ENCODE measurements at regions not wholly inside any gene's neighbourhood (a gene's known extent, or its start where the extent isn't known, plus 50 kb on each side); places are given as distances from the start of the nearest gene placed in this dataset.

DNA sequence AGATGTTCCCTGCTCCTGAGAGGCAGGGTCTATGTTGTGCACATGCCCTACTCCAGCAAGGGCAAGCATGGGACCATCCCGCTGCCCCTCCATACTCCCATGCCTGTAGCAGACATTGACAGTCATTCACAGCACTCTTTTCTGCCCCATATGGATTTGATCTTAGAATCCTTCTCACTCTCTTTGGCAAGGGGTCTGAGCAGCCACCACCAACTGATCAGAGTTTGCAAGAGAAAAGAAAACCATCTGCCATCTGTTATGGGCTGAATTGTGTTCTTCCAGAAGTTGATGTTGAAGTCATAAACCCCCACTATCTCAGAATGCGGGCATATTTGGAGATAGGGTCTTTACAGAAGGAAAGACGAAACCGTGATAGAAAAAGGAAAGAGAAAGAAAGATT, 315.1 kb upstream of the CLINT1 start:
- H3K9ac ChIP-seq (ENCODE audit: insufficient read depth, low read length, poor library complexity, severe bottlenecking) = no peak overlapping the region
- intact Hi-C loops (cut with micrococcal nuclease) = loop anchor here (2.0 to 10.0 kb wide), 2 partner anchors 933 to 961 kb away; no protein-coding TSS in a partner anchor

GRCh38 chr5:158172005-158172404, 313.1 kb upstream of the CLINT1 start:
- TF ChIP-seq CTCF (IDR thresholded peaks at IDR 0.05) = no peak
- H3K27me3 Mint-ChIP-seq (ENCODE audit: low read depth in 3 of 3) = peaks cover 2 to 6% (median 4%) of the 10 kb centered on the region in 3 donors
- H3K9me3 ChIP-seq (replicated peaks in 1 of 2; ENCODE audit: control insufficient read depth in 1 of 2, insufficient read depth in 1 of 2, low read length in 2 of 2) = no peaks in the 10 kb centered on the region
- intact Hi-C loops (cut with micrococcal nuclease) = loop anchor here in 1 of 2 donors (10.0 kb wide), 1 partner anchor 963 kb away; no protein-coding TSS in a partner anchor
- no peaks in the 10 kb centered on the region for H3K79me2 ChIP-seq (ENCODE audit: insufficient read depth, low read length)
- H3K36me3 Mint-ChIP-seq = no peaks in the 10 kb centered on the region
- H3K9me3 Mint-ChIP-seq = peaks cover 0 to 1% (median 0%) of the 10 kb centered on the region in 7 donors
- WGBS (ENCODE audit: insufficient coverage) = no CpG with 5 or more reads among the region's 2 CpGs
- H4K20me1 ChIP-seq (ENCODE audit: insufficient read depth, low read length) = no peaks in the 10 kb centered on the region
- H3K9ac ChIP-seq (ENCODE audit: insufficient read depth, low read length, poor library complexity, severe bottlenecking) = no peak overlapping the region
- no peak overlapping the region for H3K4me3 Mint-ChIP-seq
- H3K4me1 Mint-ChIP-seq = peaks cover 13% of the 10 kb centered on the region
- no peak for DNase-seq
- H2AFZ ChIP-seq (ENCODE audit: insufficient read depth, low read depth, low read length, poor library complexity, severe bottlenecking) = no peak overlapping the region
- H3K4me2 ChIP-seq (replicated peaks; ENCODE audit: extremely low read depth, low read length, poor library complexity, severe bottlenecking) = no peak overlapping the region
- no peaks in the 10 kb centered on the region for H3K27me3 ChIP-seq (ENCODE audit: control insufficient read depth in 2 of 2, insufficient read depth in 2 of 2, low read length in 2 of 2)
- H3K4me3 ChIP-seq (replicated peaks in 1 of 3; ENCODE audit: low read depth in 2 of 3, low read length in 3 of 3) = no peak overlapping the region
- H3K4me1 ChIP-seq (ENCODE audit: control insufficient read depth in 1 of 2, insufficient read depth in 2 of 2, low read length in 2 of 2) = no peaks in the 10 kb centered on the region
- no peak overlapping the region for H3K27ac ChIP-seq (ENCODE audit: low read depth in 1 of 2, low read length in 2 of 2)
- no peak overlapping the region for H3K27ac Mint-ChIP-seq
- H3K36me3 ChIP-seq (replicated peaks in 1 of 2; ENCODE audit: control insufficient read depth in 1 of 2, insufficient read depth in 2 of 2, low read length in 2 of 2) = no peaks in the 10 kb centered on the region

More for the DNA sequence above, 315.1 kb upstream of the CLINT1 start:
- Histone ChIP-seq H3K4me3 (replicated peaks in 1 of 3; ENCODE audit: low read depth in 2 of 3, low read length in 3 of 3) (no peak overlapping the region), H2AFZ (ENCODE audit: insufficient read depth, low read depth, low read length, poor library complexity, severe bottlenecking) (no peak overlapping the region), H3K4me1 (ENCODE audit: control insufficient read depth in 1 of 2, insufficient read depth in 2 of 2, low read length in 2 of 2) (no peaks in the 10 kb centered on the region), H3K79me2 (ENCODE audit: insufficient read depth, low read length) (no peaks in the 10 kb centered on the region), H3K4me2 (replicated peaks; ENCODE audit: extremely low read depth, low read length, poor library complexity, severe bottlenecking) (no peak overlapping the region), H3K27me3 (ENCODE audit: control insufficient read depth in 2 of 2, insufficient read depth in 2 of 2, low read length in 2 of 2) (no peaks in the 10 kb centered on the region), H4K20me1 (ENCODE audit: insufficient read depth, low read length) (no peaks in the 10 kb centered on the region), H3K36me3 (replicated peaks in 1 of 2; ENCODE audit: control insufficient read depth in 1 of 2, insufficient read depth in 2 of 2, low read length in 2 of 2) (no peaks in the 10 kb centered on the region), H3K9me3 (replicated peaks in 1 of 2; ENCODE audit: control insufficient read depth in 1 of 2, insufficient read depth in 1 of 2, low read length in 2 of 2) (no peaks in the 10 kb centered on the region), H3K27ac (ENCODE audit: low read depth in 1 of 2, low read length in 2 of 2) (no peak overlapping the region)
- H3K27ac Mint-ChIP-seq = no peak overlapping the region
- TF ChIP-seq CTCF (IDR thresholded peaks at IDR 0.05) = no peak
- H3K9me3 Mint-ChIP-seq = peaks cover 0 to 1% (median 0%) of the 10 kb centered on the region in 7 donors
- no CpG with 5 or more reads among the region's 4 CpGs for WGBS (ENCODE audit: insufficient coverage)
- H3K4me3 Mint-ChIP-seq = no peak overlapping the region
- no peaks in the 10 kb centered on the region for H3K36me3 Mint-ChIP-seq
- DNase-seq = no peak
- peaks cover 2 to 6% (median 4%) of the 10 kb centered on the region in 3 donors for H3K27me3 Mint-ChIP-seq (ENCODE audit: low read depth in 3 of 3)
- peaks cover 13% of the 10 kb centered on the region for H3K4me1 Mint-ChIP-seq
